Stomach (tissue), 8 donors: ENCODE measurements at regions not wholly inside any gene's neighbourhood (a gene's known extent, or its start where the extent isn't known, plus 50 kb on each side); places are given as distances from the start of the nearest gene placed in this dataset.

Source experiments
- DNase-seq, 2 donors: peaks; one replicate each; pipeline versions ENCODE4 v3.0.0 to v3.0.0-alpha.2; 2013 to 2019
- H3K27ac ChIP-seq, 5 donors: fragments of 200-600 bp in 4 of 5; sonication (generic) in 4 of 5; one replicate each; pipeline ENCODE4 v1.5.1; 2013 to 2019; ENCODE audit warnings: mild to moderate bottlenecking in 1 of 5, moderate library complexity in 1 of 5
- H3K27me3 ChIP-seq, 3 donors: fragments of 200-600 bp; sonication (generic); one replicate each; pipeline ENCODE4 v1.5.1; 2017 to 2019; ENCODE audit warnings: mixed run types in 1 of 3
- H3K36me3 ChIP-seq, 4 donors: fragments of 200-600 bp; sonication (generic); 1 replicate in 3 of 4; 2 replicates in 1 of 4; pipeline ENCODE4 v1.5.1; 2016 to 2019
- H3K4me1 ChIP-seq, 4 donors: fragments of 200-600 bp; sonication (generic); one replicate each; pipeline ENCODE4 v1.5.1; 2016 to 2019
- H3K4me3 ChIP-seq, 4 donors: fragments of 200-600 bp; sonication (generic) in 3 of 4; one replicate each; pipeline ENCODE4 v1.5.1; 2016 to 2019; ENCODE audit warnings: mild to moderate bottlenecking in 1 of 4
- H3K9me3 ChIP-seq, 4 donors: fragments of 200-600 bp; sonication (generic); one replicate each; pipeline ENCODE4 v1.5.1; 2016 to 2019
- EP300 ChIP-seq: sonication (generic); formaldehyde crosslinking; IDR thresholded peaks from one replicate; pipeline ENCODE4 v1.6.1; 2017; ENCODE audit warnings: antibody characterized with exemption
- POLR2A ChIP-seq, 4 donors: fragments of 450-650 bp; IDR thresholded peaks; one replicate each; pipeline ENCODE4 v1.6.1; 2016; ENCODE audit warnings: antibody characterized with exemption in 4 of 4, control low read depth in 2 of 4, mild to moderate bottlenecking in 1 of 4, moderate library complexity in 1 of 4
- POLR2AphosphoS5 ChIP-seq, 3 donors: sonication (generic); formaldehyde crosslinking; IDR thresholded peaks; one replicate each; pipeline ENCODE4 v1.6.1; 2016; ENCODE audit warnings: antibody characterized with exemption in 3 of 3
- WGBS, 5 donors: extraction: QIAGEN DNeasy Blood & Tissue Kit in 3 of 5; methylation state at CpG; one replicate each; pipeline versions ENCODE4 v1.1.5 to v1.1.7; 2013 to 2018; 5-methylcytosine and 5-hydroxymethylcytosine counted together
- intact Hi-C: fragments of 100-400 bp; cut with DNase I; formaldehyde crosslinking; loops from one replicate; pipeline ENCODE4 v1.15.1; 2023; ENCODE audit warnings: low total_unique reads
- TF ChIP-seq, protein P1 (sequence below), 7 experiments: fragments of 450-650 bp in 4 of 7; fragments of 200-600 bp in 3 of 7; sonication (generic) in 3 of 7; IDR thresholded peaks; one replicate each; pipeline ENCODE4 v1.5.1; 2016 to 2019; ENCODE audit warnings: antibody characterized with exemption in 7 of 7, control low read depth in 2 of 7, mild to moderate bottlenecking in 1 of 7
- donor health status: healthy with polysubstance abuse.
- donor health status: Bipolar disorder and iron deficiency.
- donor health status: healthy.

DNA sequence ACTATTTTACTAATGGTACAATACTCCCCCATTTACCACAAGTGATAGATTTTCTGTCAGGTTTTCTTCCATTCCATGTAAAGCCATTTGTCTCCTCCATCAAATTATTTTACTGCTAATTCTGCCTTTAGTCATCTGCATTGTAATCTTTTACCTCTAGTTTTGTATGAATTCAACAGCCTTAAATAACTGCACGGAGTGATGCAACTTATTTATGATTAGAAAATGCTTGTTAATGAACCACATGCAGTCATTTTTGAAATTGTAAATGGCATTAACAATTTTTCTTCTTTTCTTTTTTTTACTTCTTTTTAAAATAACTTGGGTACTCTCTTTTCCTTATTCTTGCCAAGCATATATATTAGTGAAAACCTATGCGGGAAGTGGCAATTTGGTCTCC, 71.5 kb downstream of the RESF1 start:
- no peak overlapping the region for H3K4me3 ChIP-seq

DNA sequence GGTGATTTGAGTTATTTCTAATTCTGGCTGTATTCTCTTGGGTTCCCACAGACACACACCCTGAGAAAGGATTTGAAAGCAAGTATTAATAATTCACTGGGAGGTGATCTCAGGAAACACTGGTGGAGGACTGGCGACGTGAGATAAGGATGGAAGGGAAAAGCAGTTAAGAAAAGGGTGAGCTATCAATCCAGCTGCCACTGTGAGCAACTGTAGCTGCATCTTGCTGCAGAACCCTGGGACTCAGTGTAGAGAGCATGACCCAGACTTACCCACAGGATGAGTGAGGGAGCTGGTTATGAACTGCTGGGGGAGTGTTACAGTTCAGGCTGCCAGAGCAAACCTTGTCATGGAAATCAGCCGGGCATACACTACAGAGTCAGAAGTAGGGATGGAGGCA, 71.9 kb downstream of the RESF1 start:
- no peaks in the 10 kb centered on the region for H3K9me3 ChIP-seq
- H3K27me3 ChIP-seq, result no peaks in the 10 kb centered on the region
- H3K4me3 ChIP-seq, result no peak overlapping the region
- no peaks in the 10 kb centered on the region for H3K36me3 ChIP-seq
- H3K27ac ChIP-seq, result no peak overlapping the region
- TF ChIP-seq, protein P1, sequence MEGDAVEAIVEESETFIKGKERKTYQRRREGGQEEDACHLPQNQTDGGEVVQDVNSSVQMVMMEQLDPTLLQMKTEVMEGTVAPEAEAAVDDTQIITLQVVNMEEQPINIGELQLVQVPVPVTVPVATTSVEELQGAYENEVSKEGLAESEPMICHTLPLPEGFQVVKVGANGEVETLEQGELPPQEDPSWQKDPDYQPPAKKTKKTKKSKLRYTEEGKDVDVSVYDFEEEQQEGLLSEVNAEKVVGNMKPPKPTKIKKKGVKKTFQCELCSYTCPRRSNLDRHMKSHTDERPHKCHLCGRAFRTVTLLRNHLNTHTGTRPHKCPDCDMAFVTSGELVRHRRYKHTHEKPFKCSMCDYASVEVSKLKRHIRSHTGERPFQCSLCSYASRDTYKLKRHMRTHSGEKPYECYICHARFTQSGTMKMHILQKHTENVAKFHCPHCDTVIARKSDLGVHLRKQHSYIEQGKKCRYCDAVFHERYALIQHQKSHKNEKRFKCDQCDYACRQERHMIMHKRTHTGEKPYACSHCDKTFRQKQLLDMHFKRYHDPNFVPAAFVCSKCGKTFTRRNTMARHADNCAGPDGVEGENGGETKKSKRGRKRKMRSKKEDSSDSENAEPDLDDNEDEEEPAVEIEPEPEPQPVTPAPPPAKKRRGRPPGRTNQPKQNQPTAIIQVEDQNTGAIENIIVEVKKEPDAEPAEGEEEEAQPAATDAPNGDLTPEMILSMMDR (IDR thresholded peaks at IDR 0.05), result no peak
- no peak for TF ChIP-seq EP300
- TF ChIP-seq POLR2A (IDR thresholded peaks at IDR 0.05), result no peak
- TF ChIP-seq POLR2AphosphoS5 (IDR thresholded peaks at IDR 0.05), result no peak
- no peaks in the 10 kb centered on the region for H3K4me1 ChIP-seq
- DNase-seq, result no peak
- intact Hi-C loops, result no loop called here
- WGBS, 5 donors, result 28 to 50% (median 38%) methylated on average over 3 of the region's 3 CpGs

More for the DNA sequence above, 71.5 kb downstream of the RESF1 start:
- Histone ChIP-seq H3K4me1 (no peaks in the 10 kb centered on the region), H3K36me3 (no peaks in the 10 kb centered on the region), H3K27ac (no peak overlapping the region), H3K27me3 (no peaks in the 10 kb centered on the region), H3K9me3 (no peaks in the 10 kb centered on the region)
- no peak for DNase-seq
- no peak for TF ChIP-seq POLR2AphosphoS5 (IDR thresholded peaks at IDR 0.05)
- TF ChIP-seq, protein P1 (IDR thresholded peaks at IDR 0.05), result no peak
- TF ChIP-seq EP300, result no peak
- TF ChIP-seq POLR2A (IDR thresholded peaks at IDR 0.05), result no peak
- WGBS, 5 donors, result 81 to 85% (median 83%) methylated on average over 2 of the region's 2 CpGs
- intact Hi-C loops, result no loop called here

DNA sequence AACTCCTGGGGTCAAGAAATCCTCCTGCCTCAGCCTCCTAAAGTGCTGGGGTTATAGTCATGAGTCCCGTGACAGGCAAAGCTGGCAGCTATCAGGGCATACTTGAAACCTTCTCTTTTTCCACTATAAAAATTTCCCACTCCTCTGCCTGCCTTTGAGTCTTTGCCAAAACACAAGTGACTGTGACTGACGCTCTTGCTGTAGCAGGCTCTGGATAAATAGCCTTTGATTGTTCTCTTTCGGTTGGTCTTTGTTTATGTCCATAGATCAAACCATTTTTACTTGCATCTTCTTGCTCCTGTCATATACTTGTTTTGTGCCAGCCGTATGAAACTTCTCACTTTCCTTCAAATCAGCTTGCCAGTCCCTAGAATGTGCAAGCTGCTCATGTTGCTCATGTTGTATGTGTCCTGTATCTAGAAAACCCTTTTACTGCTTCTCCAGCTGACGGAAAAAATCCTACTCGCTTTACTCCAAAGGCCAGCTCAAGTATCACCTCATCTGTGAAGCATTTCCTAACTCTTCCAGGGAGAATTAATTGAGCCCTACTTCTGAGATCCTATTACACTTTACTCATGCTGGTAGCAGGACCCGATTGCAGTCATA, 73.1 kb downstream of the RESF1 start:
- no peak for TF ChIP-seq POLR2AphosphoS5 (IDR thresholded peaks at IDR 0.05)
- no peak for TF ChIP-seq EP300
- TF ChIP-seq, protein P1 (IDR thresholded peaks at IDR 0.05), result no peak
- TF ChIP-seq POLR2A (IDR thresholded peaks at IDR 0.05), result no peak
- 50 to 58% (median 56%) methylated on average over 7 of the region's 7 CpGs for WGBS, 5 donors
- Histone ChIP-seq H3K27ac (no peak overlapping the region), H3K9me3 (no peaks in the 10 kb centered on the region), H3K4me3 (no peak overlapping the region), H3K36me3 (no peaks in the 10 kb centered on the region), H3K4me1 (no peaks in the 10 kb centered on the region), H3K27me3 (no peaks in the 10 kb centered on the region)
- DNase-seq, result no peak
- intact Hi-C loops, result no loop called here

DNA sequence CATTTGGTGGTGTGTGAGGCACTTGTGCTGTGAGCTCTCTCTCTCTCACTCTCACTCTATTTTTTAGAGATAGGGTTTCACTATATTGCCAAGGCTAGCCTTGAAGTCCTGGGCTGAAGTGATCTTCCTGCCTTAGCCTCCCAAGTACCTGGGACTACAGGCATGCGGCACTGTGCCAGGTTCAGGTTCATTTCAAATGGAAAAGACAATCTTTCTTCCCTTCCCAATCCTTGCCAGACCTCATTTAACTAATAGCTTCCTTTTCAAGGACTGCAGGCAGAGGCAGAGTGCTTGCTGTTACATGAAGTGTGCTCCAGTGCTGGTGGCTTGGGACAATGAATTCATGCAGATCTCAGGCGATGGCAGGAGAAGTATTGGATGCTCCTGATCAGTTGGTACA, 73.2 kb upstream of the BICD1 start:
- H3K36me3 ChIP-seq, result no peaks in the 10 kb centered on the region
- no peak for DNase-seq
- no peak overlapping the region for H3K4me3 ChIP-seq
- H3K9me3 ChIP-seq, result no peaks in the 10 kb centered on the region
- H3K27me3 ChIP-seq, result no peaks in the 10 kb centered on the region
- intact Hi-C loops, result no loop called here
- no peak for TF ChIP-seq POLR2A (IDR thresholded peaks at IDR 0.05)
- no peak for TF ChIP-seq EP300
- TF ChIP-seq, protein P1 (IDR thresholded peaks at IDR 0.05), result no peak
- no peak for TF ChIP-seq POLR2AphosphoS5 (IDR thresholded peaks at IDR 0.05)
- H3K4me1 ChIP-seq, result no peaks in the 10 kb centered on the region
- 60 to 79% (median 75%) methylated on average over 2 of the region's 2 CpGs for WGBS, 5 donors
- H3K27ac ChIP-seq, result no peak overlapping the region
